ENCODE measurements at regions not wholly inside any gene's neighbourhood (a gene's known extent, or its start where the extent isn't known, plus 50 kb on each side); places are given as distances from the start of the nearest gene placed in this dataset.

DNA sequence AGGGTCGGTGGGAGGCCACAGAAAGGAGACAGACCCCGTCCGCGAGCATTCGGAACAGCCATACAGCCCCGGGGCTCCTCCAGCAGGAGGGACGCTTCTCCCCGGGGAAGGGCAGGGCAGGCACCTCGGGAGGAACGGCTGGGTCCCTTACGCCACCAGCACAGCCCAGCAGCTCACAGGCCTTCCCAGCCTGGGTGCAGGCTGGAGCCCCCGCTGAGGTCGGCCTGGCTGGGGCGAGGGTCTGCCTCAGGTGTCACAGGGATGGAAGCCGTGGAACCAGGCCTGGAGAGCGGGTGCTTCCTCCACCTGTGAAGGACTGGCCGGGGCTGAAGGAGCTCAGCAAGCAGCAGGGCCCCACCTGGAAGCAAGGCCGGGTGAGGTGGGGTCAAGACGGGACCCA, 732.3 kb downstream of the BRD1 start:
- TF ChIP-seq, protein P1, sequence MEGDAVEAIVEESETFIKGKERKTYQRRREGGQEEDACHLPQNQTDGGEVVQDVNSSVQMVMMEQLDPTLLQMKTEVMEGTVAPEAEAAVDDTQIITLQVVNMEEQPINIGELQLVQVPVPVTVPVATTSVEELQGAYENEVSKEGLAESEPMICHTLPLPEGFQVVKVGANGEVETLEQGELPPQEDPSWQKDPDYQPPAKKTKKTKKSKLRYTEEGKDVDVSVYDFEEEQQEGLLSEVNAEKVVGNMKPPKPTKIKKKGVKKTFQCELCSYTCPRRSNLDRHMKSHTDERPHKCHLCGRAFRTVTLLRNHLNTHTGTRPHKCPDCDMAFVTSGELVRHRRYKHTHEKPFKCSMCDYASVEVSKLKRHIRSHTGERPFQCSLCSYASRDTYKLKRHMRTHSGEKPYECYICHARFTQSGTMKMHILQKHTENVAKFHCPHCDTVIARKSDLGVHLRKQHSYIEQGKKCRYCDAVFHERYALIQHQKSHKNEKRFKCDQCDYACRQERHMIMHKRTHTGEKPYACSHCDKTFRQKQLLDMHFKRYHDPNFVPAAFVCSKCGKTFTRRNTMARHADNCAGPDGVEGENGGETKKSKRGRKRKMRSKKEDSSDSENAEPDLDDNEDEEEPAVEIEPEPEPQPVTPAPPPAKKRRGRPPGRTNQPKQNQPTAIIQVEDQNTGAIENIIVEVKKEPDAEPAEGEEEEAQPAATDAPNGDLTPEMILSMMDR (conservative IDR thresholded peaks at IDR 0.05) = no peak
- H3K27ac ChIP-seq = no peak overlapping the region

DNA sequence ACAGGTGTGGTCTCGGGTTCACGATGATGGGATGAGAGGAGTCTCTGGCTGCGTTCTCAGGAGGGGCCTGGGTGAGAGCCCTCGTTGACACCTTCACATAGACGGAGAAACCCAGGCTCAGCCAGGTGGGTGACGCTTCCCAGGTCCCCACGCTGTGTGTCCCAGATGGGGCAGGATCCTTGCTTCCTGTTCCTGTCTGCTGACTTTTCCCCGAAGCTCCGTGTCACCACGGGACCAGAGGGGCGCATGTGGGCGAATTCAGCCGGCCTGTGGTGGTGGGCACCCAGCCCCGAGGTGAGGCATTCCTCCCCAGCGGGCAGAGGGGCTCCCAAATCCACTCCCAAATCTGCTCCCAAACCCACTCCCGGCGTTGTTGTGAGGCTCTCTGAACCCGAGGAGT, 732.8 kb downstream of the BRD1 start:
- no peak overlapping the region for H3K27ac ChIP-seq

GRCh38 chr22:49094151-49094550, 733.5 kb downstream of the BRD1 start:
- TF ChIP-seq, protein P1 (conservative IDR thresholded peaks at IDR 0.05) = no peak
- H3K27ac ChIP-seq = no peak overlapping the region

More for the DNA sequence above, 732.8 kb downstream of the BRD1 start:
- TF ChIP-seq, protein P1 (conservative IDR thresholded peaks at IDR 0.05) = no peak

DNA sequence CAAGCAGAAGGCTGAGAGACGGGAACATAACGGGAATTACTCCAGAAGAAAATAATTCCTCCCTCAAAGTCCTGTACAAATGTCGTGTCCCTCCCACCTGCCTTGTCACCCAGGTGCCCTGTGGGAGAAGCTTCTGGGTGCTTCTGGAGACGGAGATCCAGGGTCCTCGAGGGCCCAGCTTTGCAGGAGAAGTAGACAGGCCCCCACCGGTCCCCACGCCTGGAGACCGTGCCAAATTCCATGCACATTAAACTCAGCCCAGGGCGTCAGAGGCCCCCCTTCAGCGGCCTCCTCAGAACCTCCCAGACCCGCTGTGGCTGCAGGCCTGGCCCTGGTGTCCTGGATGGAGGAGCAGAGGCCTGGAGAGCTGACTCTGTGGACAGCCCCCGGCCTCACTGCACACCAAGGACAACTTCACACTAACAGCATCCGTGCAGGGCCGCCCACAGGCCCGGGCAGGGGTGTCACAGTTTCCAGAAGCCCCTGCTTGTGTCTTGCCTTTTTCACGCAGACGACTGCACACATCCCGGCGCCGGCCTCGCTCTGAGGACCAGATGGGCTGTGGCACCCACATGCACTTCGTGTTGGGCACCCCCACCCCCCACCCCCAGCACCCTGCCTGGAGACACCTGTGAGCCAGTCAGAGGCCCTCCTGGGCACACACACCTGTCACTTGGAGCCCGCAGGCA, 734.3 kb downstream of the BRD1 start:
- TF ChIP-seq, protein P1 (conservative IDR thresholded peaks at IDR 0.05) = no peak
- H3K27ac ChIP-seq = no peak overlapping the region

DNA sequence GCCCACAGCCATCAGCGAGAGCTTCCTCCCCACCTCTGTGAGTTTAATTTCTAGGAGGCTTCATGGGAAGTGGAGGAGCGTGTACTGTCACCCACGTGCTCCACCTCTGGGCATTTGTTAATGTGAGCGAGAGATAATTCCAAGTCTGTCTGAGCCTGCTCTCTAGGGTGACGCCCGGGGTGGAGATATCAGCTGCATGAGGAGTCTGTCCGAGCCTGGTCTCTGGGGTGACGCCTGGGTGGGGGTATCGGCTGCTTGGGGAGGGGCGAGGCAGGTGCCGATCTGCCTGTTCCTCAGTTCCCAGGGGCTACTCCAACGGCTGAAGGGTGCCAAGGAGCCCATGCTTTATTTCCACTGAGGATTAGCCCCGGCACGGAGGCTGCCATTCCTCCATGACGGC, 735.0 kb downstream of the BRD1 start:
- no peak overlapping the region for H3K27ac ChIP-seq
- TF ChIP-seq, protein P1 (conservative IDR thresholded peaks at IDR 0.05) = no peak

DNA sequence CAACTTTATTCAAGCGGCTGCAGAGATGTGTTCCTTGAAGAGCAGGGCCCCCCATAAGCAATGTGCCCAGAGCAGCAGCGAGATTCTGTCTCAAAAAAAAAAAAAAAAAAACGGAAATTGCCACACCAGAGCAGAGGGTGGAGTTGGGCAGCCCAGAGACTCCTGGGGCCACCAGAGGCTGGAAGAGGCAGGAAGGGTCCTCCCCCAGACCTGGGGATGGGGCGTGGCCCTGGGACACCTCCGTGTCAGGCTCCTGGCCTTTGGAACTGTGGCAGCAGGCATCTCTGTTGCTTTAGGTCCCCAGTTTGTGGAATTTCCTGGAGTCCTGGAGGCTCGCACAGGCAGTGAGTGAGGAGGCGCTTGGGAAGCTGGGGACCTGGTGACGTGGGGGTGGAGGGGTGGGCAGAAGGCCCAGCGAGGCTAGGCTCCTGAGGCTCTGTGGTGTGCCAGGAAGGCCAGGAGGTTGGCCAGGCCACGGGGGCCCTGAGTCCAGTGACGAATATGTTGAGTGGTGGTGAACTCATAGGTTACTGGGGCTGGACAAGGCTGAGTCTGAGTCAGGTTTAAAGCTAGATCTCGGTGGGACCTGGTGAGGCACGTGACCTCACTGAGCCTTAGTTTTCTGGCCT, 735.6 kb downstream of the BRD1 start:
- TF ChIP-seq, protein P1 (conservative IDR thresholded peaks at IDR 0.05) = no peak
- no peak overlapping the region for H3K27ac ChIP-seq

- TF ChIP-seq, protein P1 (conservative IDR thresholded peaks at IDR 0.05) = no peak
- no peak overlapping the region for H3K27ac ChIP-seq
Measured at GRCh38 chr22:49091451-49091850, 736.2 kb downstream of the BRD1 start.

Data from VCaP (cell line).